Body of pancreas (tissue), 4 donors: ENCODE measurements at regions not wholly inside any gene's neighbourhood (a gene's known extent, or its start where the extent isn't known, plus 50 kb on each side); places are given as distances from the start of the nearest gene placed in this dataset.

ENCODE experiments used
- CTCF ChIP-seq, 7 experiments: fragments of 450-650 bp in 4 of 7; fragments of 200-600 bp in 3 of 7; sonication (generic) in 3 of 7; IDR thresholded peaks; one replicate each; pipeline ENCODE4 v1.5.1; 2016 to 2019; ENCODE audit warnings: antibody characterized with exemption in 7 of 7
- POLR2A ChIP-seq, 3 donors: fragments of 450-650 bp; IDR thresholded peaks; one replicate each; pipeline ENCODE4 v1.6.1; 2016; ENCODE audit warnings: antibody characterized with exemption in 3 of 3, mild to moderate bottlenecking in 2 of 3

- TF ChIP-seq CTCF (IDR thresholded peaks at IDR 0.05) (no peak), POLR2A (IDR thresholded peaks at IDR 0.05) (no peak)
These were observed 57.4 kb upstream of the RMP24 start for GRCh38 chr18:35915056-35915455.
